Neural progenitor cell (in vitro differentiated cells): ENCODE measurements at regions not wholly inside any gene's neighbourhood (a gene's known extent, or its start where the extent isn't known, plus 50 kb on each side); places are given as distances from the start of the nearest gene placed in this dataset.

Source experiments
- DNase-seq: peaks from one replicate; pipeline ENCODE4 v3.0.0-alpha.2; 2016; ENCODE audit warnings: low spot score
- H2AFZ ChIP-seq: fragments of 200-600 bp; sonication (generic); replicated peaks from 2 replicates; pipeline ENCODE4 v1.6.1; 2016; ENCODE audit warnings: antibody characterized with exemption
- H3F3A ChIP-seq: fragments of 200-600 bp; sonication (generic); 2 replicates; pipeline ENCODE4 v1.6.1; 2016; ENCODE audit warnings: antibody characterized with exemption, low read depth
- H3K27ac ChIP-seq: fragments of 200-600 bp; sonication (generic); 2 replicates; pipeline ENCODE4 v1.5.1; 2016; ENCODE audit warnings: mild to moderate bottlenecking
- H3K27me3 ChIP-seq: fragments of 200-600 bp; sonication (generic); 2 replicates; pipeline ENCODE4 v1.6.1; 2016; ENCODE audit warnings: mild to moderate bottlenecking, moderate library complexity
- H3K36me3 ChIP-seq: fragments of 200-600 bp; sonication (generic); 2 replicates; pipeline ENCODE4 v1.5.1; 2016
- H3K4me1 ChIP-seq: fragments of 200-600 bp; sonication (generic); 2 replicates; pipeline ENCODE4 v1.6.1; 2016; ENCODE audit warnings: mixed run types
- H3K4me2 ChIP-seq: fragments of 200-600 bp; sonication (generic); 2 replicates; pipeline ENCODE4 v1.6.1; 2016
- H3K4me3 ChIP-seq: fragments of 200-600 bp; sonication (generic); 2 replicates; pipeline ENCODE4 v1.5.1; 2016
- H3K79me2 ChIP-seq: fragments of 200-600 bp; sonication (generic); 2 replicates; pipeline ENCODE4 v1.6.1; 2016; ENCODE audit warnings: low read depth
- H3K9ac ChIP-seq: fragments of 200-600 bp; sonication (generic); 2 replicates; pipeline ENCODE4 v1.6.1; 2016
- H3K9me3 ChIP-seq: fragments of 200-600 bp; sonication (generic); 2 replicates; pipeline ENCODE4 v1.5.1; 2016; ENCODE audit warnings: low read depth
- H4K20me1 ChIP-seq: fragments of 200-600 bp; sonication (generic); 2 replicates; pipeline ENCODE4 v1.6.1; 2016; ENCODE audit warnings: low read depth
- H3K27ac Mint-ChIP-seq: 3 replicates; pipeline ENCODE4 v1.8.0; 2021; ENCODE audit warnings: mixed read lengths
- H3K27me3 Mint-ChIP-seq: 2 replicates; pipeline ENCODE4 v1.8.0; 2022; ENCODE audit warnings: low read depth, mild to moderate bottlenecking, inconsistent platforms, moderate library complexity, mixed read lengths; ENCODE audit not compliant: insufficient read depth
- H3K36me3 Mint-ChIP-seq: 3 replicates; pipeline ENCODE4 v1.8.0; 2021; ENCODE audit warnings: mixed read lengths
- H3K4me1 Mint-ChIP-seq: 3 replicates; pipeline ENCODE4 v1.8.0; 2021; ENCODE audit warnings: mixed read lengths
- H3K4me3 Mint-ChIP-seq: 3 replicates; pipeline ENCODE4 v1.8.0; 2021; ENCODE audit warnings: mild to moderate bottlenecking, moderate library complexity, mixed read lengths
- H3K9me3 Mint-ChIP-seq: 3 replicates; pipeline ENCODE4 v1.8.0; 2020; ENCODE audit warnings: mixed read lengths
- CTCF ChIP-seq: fragments of 200-600 bp; sonication (generic); IDR thresholded peaks from 2 replicates; pipeline ENCODE4 v1.5.1; 2017; ENCODE audit warnings: antibody characterized with exemption, mild to moderate bottlenecking
- EZH2 ChIP-seq: fragments of 200-600 bp; sonication (generic); IDR thresholded peaks from 2 replicates; pipeline ENCODE4 v1.6.1; 2017; ENCODE audit warnings: antibody characterized with exemption, mild to moderate bottlenecking, moderate library complexity
- EZH2phosphoT487 ChIP-seq: fragments of 200-600 bp; sonication (generic); IDR thresholded peaks from 2 replicates; pipeline ENCODE4 v1.6.1; 2017; ENCODE audit warnings: antibody characterized with exemption

GRCh38 chr2:64359892-64360657, 93.9 kb upstream of the LGALSL start:
- H3K9me3 ChIP-seq, result no peaks in the 10 kb centered on the region
- H3K36me3 ChIP-seq, result no peaks in the 10 kb centered on the region
- H3K4me1 ChIP-seq, result peaks cover 7% of the 10 kb centered on the region
- H3K4me1 Mint-ChIP-seq, result peaks cover 21% of the 10 kb centered on the region
- no peak overlapping the region for H3K4me3 ChIP-seq
- no peak for DNase-seq
- no peak overlapping the region for H3K4me2 ChIP-seq
- no peak overlapping the region for H3K27ac Mint-ChIP-seq
- no peaks in the 10 kb centered on the region for H3K9me3 Mint-ChIP-seq
- H3K36me3 Mint-ChIP-seq, result no peaks in the 10 kb centered on the region
- peaks cover 6% of the 10 kb centered on the region for H3K27me3 Mint-ChIP-seq
- H3K4me3 Mint-ChIP-seq, result no peak overlapping the region
- no peak overlapping the region for H3K27ac ChIP-seq
- no peak overlapping the region for H2AFZ ChIP-seq
- no peaks in the 10 kb centered on the region for H3K27me3 ChIP-seq
- no peaks in the 10 kb centered on the region for H3K79me2 ChIP-seq
- H3K9ac ChIP-seq, result no peak overlapping the region
- H4K20me1 ChIP-seq, result no peaks in the 10 kb centered on the region
- no peak for TF ChIP-seq EZH2
- no peak for TF ChIP-seq CTCF
- no peak for TF ChIP-seq EZH2phosphoT487
- no peaks in the 10 kb centered on the region for H3F3A ChIP-seq

- TF ChIP-seq CTCF (no peak), EZH2 (no peak), EZH2phosphoT487 (no peak)
- H3K9me3 ChIP-seq, result no peaks in the 10 kb centered on the region
Observed at GRCh38 chr2:64361151-64361938, 92.6 kb upstream of the LGALSL start.

GRCh38 chr2:64362562-64363026, 91.4 kb upstream of the LGALSL start:
- Mint-ChIP-seq H3K36me3 (no peaks in the 10 kb centered on the region), H3K27me3 (peaks cover 8% of the 10 kb centered on the region), H3K27ac (peak overlapping the region; percentile 80), H3K4me1 (peaks cover 20% of the 10 kb centered on the region), H3K4me3 (peak overlapping the region; percentile 72), H3K9me3 (no peaks in the 10 kb centered on the region)
- Histone ChIP-seq H3K9me3 (no peaks in the 10 kb centered on the region), H3K79me2 (no peaks in the 10 kb centered on the region), H3K4me3 (no peak overlapping the region), H3K27ac (no peak overlapping the region), H3K36me3 (no peaks in the 10 kb centered on the region), H3K27me3 (no peaks in the 10 kb centered on the region), H3K4me1 (peaks cover 7% of the 10 kb centered on the region), H3K4me2 (no peak overlapping the region), H3K9ac (no peak overlapping the region), H3F3A (no peaks in the 10 kb centered on the region), H4K20me1 (no peaks in the 10 kb centered on the region), H2AFZ (no peak overlapping the region)
- no peak for TF ChIP-seq EZH2
- no peak for TF ChIP-seq EZH2phosphoT487
- no peak for TF ChIP-seq CTCF
- DNase-seq, result no peak

More at GRCh38 chr2:64361151-64361938, 92.6 kb upstream of the LGALSL start:
- Histone ChIP-seq H3K79me2 (no peaks in the 10 kb centered on the region), H3K4me2 (no peak overlapping the region), H3K9ac (no peak overlapping the region), H3K36me3 (no peaks in the 10 kb centered on the region), H3K27me3 (no peaks in the 10 kb centered on the region), H3F3A (no peaks in the 10 kb centered on the region), H3K4me1 (peaks cover 7% of the 10 kb centered on the region), H3K27ac (no peak overlapping the region), H3K4me3 (no peak overlapping the region), H2AFZ (no peak overlapping the region), H4K20me1 (no peaks in the 10 kb centered on the region)
- Mint-ChIP-seq H3K4me1 (peaks cover 21% of the 10 kb centered on the region), H3K4me3 (no peak overlapping the region), H3K36me3 (no peaks in the 10 kb centered on the region), H3K27ac (no peak overlapping the region), H3K27me3 (peaks cover 6% of the 10 kb centered on the region), H3K9me3 (no peaks in the 10 kb centered on the region)
- no peak for DNase-seq
